HEK293T (cell line): ENCODE measurements at regions not wholly inside any gene's neighbourhood (a gene's known extent, or its start where the extent isn't known, plus 50 kb on each side); places are given as distances from the start of the nearest gene placed in this dataset.

ENCODE experiments used
- ARNT ChIP-seq: fragments of 450-650 bp; IDR thresholded peaks from 2 replicates; pipeline ENCODE4 v1.6.1; 2017; ENCODE audit warnings: mild to moderate bottlenecking
- BHLHE40 ChIP-seq: fragments of 450-650 bp; IDR thresholded peaks from 2 replicates; pipeline ENCODE4 v1.6.1; 2016; ENCODE audit warnings: mild to moderate bottlenecking, moderate library complexity, borderline replicate concordance
- ELF4 ChIP-seq: fragments of 450-650 bp; IDR thresholded peaks from 2 replicates; pipeline ENCODE4 v1.6.1; 2017; ENCODE audit warnings: antibody characterized with exemption
- FOXM1 ChIP-seq: fragments of 450-650 bp; IDR thresholded peaks from 2 replicates; pipeline ENCODE4 v1.6.1; 2017; ENCODE audit warnings: mild to moderate bottlenecking, borderline replicate concordance
- HDGF ChIP-seq: fragments of 450-650 bp; IDR thresholded peaks from 2 replicates; pipeline ENCODE4 v1.6.1; 2017; ENCODE audit warnings: antibody characterized with exemption, borderline replicate concordance
- LEF1 ChIP-seq: fragments of 450-650 bp; IDR thresholded peaks from 2 replicates; pipeline ENCODE4 v1.6.1; 2017; ENCODE audit warnings: mild to moderate bottlenecking, borderline replicate concordance
- PKNOX1 ChIP-seq: fragments of 450-650 bp; IDR thresholded peaks from 2 replicates; pipeline ENCODE4 v1.6.1; 2016
- SP1 ChIP-seq: fragments of 450-650 bp; IDR thresholded peaks from 2 replicates; pipeline ENCODE4 v1.6.1; 2017
- SUZ12 ChIP-seq: fragments of 450-650 bp; IDR thresholded peaks from 2 replicates; pipeline ENCODE4 v1.6.1; 2016; ENCODE audit warnings: mild to moderate bottlenecking

- TF ChIP-seq BHLHE40 (no peak), HDGF (no peak), FOXM1 (no peak), ELF4 (no peak), PKNOX1 (no peak), LEF1 (no peak), SP1 (no peak), ARNT (no peak), SUZ12 (no peak)
These were observed 261.1 kb downstream of the SATB2 start for GRCh38 chr2:199196686-199197085.
